ENCODE measurements at regions not wholly inside any gene's neighbourhood (a gene's known extent, or its start where the extent isn't known, plus 50 kb on each side); places are given as distances from the start of the nearest gene placed in this dataset.

DNA sequence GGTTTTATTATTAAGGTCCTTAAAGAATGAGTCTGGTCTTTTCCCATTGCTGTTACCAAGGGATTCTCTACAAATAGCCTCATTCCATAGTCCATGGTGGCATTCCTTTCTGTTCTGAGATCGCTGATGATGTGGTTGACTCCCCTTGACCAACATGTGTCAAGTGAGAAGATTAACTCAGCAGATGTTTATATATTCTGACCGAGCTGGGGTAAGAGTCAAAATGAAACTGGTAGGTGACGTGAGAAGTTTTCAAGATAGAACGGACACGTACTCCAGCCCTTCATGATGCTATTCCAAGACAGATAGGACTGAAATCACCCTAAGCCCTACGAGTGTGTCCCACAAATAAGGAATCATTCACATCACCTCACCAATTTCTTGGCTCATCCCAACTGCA lies 155.5 kb upstream of the WWC1 start (continued):
- no peak for TF ChIP-seq NBN (IDR thresholded peaks at IDR 0.05)
- no peak for TF ChIP-seq CBX5 (IDR thresholded peaks at IDR 0.05; ENCODE audit: low read depth)
- TF ChIP-seq RELA (IDR thresholded peaks at IDR 0.05; ENCODE audit: borderline replicate concordance, partially characterized antibody), result no peak
- TF ChIP-seq CREB1 (IDR thresholded peaks at IDR 0.05; ENCODE audit: low read depth), result peak; percentile 93
- no peak for TF ChIP-seq HDGF (IDR thresholded peaks at IDR 0.05)
- TF ChIP-seq PML (IDR thresholded peaks at IDR 0.05; ENCODE audit: low read length), result peak; percentile 52; the same call in 1 of the 2 replicates
- no peak for TF ChIP-seq SMARCA5 (IDR thresholded peaks at IDR 0.05)
- TF ChIP-seq RUNX3 (IDR thresholded peaks at IDR 0.05; ENCODE audit: low read length), result peak; percentile 85
- TF ChIP-seq BCL11A (IDR thresholded peaks at IDR 0.05; ENCODE audit: low read depth, low read length), result peak; percentile 62; the same call in 1 of the 2 replicates
- TF ChIP-seq, protein P1, sequence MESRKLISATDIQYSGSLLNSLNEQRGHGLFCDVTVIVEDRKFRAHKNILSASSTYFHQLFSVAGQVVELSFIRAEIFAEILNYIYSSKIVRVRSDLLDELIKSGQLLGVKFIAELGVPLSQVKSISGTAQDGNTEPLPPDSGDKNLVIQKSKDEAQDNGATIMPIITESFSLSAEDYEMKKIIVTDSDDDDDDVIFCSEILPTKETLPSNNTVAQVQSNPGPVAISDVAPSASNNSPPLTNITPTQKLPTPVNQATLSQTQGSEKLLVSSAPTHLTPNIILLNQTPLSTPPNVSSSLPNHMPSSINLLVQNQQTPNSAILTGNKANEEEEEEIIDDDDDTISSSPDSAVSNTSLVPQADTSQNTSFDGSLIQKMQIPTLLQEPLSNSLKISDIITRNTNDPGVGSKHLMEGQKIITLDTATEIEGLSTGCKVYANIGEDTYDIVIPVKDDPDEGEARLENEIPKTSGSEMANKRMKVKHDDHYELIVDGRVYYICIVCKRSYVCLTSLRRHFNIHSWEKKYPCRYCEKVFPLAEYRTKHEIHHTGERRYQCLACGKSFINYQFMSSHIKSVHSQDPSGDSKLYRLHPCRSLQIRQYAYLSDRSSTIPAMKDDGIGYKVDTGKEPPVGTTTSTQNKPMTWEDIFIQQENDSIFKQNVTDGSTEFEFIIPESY (IDR thresholded peaks at IDR 0.05), result no peak
- peak; percentile 92; the same call in 1 of the 2 replicates for TF ChIP-seq IRF4 (IDR thresholded peaks at IDR 0.05; ENCODE audit: low read depth, low read length)
- TF ChIP-seq, protein P2, sequence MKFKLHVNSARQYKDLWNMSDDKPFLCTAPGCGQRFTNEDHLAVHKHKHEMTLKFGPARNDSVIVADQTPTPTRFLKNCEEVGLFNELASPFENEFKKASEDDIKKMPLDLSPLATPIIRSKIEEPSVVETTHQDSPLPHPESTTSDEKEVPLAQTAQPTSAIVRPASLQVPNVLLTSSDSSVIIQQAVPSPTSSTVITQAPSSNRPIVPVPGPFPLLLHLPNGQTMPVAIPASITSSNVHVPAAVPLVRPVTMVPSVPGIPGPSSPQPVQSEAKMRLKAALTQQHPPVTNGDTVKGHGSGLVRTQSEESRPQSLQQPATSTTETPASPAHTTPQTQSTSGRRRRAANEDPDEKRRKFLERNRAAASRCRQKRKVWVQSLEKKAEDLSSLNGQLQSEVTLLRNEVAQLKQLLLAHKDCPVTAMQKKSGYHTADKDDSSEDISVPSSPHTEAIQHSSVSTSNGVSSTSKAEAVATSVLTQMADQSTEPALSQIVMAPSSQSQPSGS (IDR thresholded peaks at IDR 0.05; ENCODE audit: low read length), result peak; percentile 85
- TF ChIP-seq ZBED1 (IDR thresholded peaks at IDR 0.05; ENCODE audit: borderline replicate concordance), result peak; percentile 52; the same call in 1 of the 2 replicates

DNA sequence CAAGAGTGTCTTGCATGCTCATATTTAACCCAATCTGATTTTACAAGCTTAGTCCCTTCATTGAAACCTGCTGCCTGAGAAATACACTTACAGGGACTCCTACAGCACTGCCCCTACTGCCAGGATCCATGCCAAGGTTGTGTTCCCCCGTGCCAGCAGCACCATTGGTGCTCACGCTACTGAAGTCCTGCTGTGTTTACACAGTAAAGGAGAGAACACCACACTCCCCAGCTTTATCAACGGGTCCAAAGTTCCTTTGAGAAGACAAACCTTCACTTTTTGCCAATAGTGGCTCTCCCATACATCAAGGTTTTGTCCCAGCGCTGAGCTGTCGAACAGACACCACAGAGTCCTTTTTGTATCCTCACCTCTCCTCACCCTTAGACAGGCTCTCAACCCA lies 155.1 kb upstream of the WWC1 start:
- RAD21 ChIA-PET (ENCODE audit: unreplicated experiment), result no interaction called here
- H3K27ac ChIP-seq (ENCODE audit: control insufficient read depth, insufficient read depth), result no peak overlapping the region
- intact Hi-C loops (cut with micrococcal nuclease; ENCODE audit: unreplicated experiment) (no loop called here), in situ Hi-C loops (cut with MboI) (no loop called here)
- CTCF ChIA-PET, result interaction anchor here (0.6 to 1.5 kb wide), 4 partner anchors 8 to 89 kb away, joined by 3 to 4 read pairs (median 3); no protein-coding TSS in a partner anchor
- POLR2A ChIA-PET, result no interaction called here
- H2AFZ ChIP-seq (ENCODE audit: control insufficient read depth, low read depth, low read length), result no peak overlapping the region
- no peaks in the 10 kb centered on the region for H3K36me3 ChIP-seq (ENCODE audit: control insufficient read depth in 2 of 2, insufficient read depth in 2 of 2, low read length in 1 of 2)
- 61% methylated on average over 5 of the region's 5 CpGs for WGBS (ENCODE audit: insufficient coverage, insufficient replicate concordance, low lambda C conversion rate, missing lambda C conversion rate)
- TF ChIP-seq MTA3 (IDR thresholded peaks at IDR 0.05; ENCODE audit: borderline replicate concordance, low read length) (peak; percentile 14; the same call in 1 of the 2 replicates), RUNX3 (IDR thresholded peaks at IDR 0.05; ENCODE audit: low read length) (no peak)
- no peak for FAIRE-seq
- H3K9ac ChIP-seq (ENCODE audit: control insufficient read depth, insufficient read depth, low read length), result no peak overlapping the region
- no peaks in the 10 kb centered on the region for H3K9me3 ChIP-seq (replicated peaks; ENCODE audit: control insufficient read depth, insufficient read depth, low read length)
- H3K79me2 ChIP-seq (ENCODE audit: control insufficient read depth, insufficient read depth, low read length), result no peaks in the 10 kb centered on the region
- H3K27me3 ChIP-seq (replicated peaks in 1 of 2; ENCODE audit: control insufficient read depth in 2 of 2, insufficient read depth in 2 of 2, low read length in 1 of 2), result no peaks in the 10 kb centered on the region
- peaks cover 14% of the 10 kb centered on the region for H3K4me1 ChIP-seq (ENCODE audit: control insufficient read depth, insufficient read depth, low read length)
- DNase-seq (ENCODE audit: low read depth, low spot score), result no peak
- no TSS peak for BruUV-seq (replicated peaks)
- SMC1A ChIA-PET (ENCODE audit: uncharacterized antibody, unreplicated experiment), result interaction anchor here (1.1 to 2.7 kb wide), 6 partner anchors 11 to 67 kb away, joined by 3 to 9 read pairs (median 4); no protein-coding TSS in a partner anchor
- peak overlapping the region; percentile 57 for H3K4me2 ChIP-seq (ENCODE audit: control insufficient read depth, insufficient read depth)
- no peaks in the 10 kb centered on the region for H4K20me1 ChIP-seq (ENCODE audit: control insufficient read depth, insufficient read depth)
- peak; percentile 45 for ATAC-seq
- H3K4me3 ChIP-seq, result no peak overlapping the region

All from GM12878 (cell line).